HL-60 (cell line): ENCODE measurements at regions not wholly inside any gene's neighbourhood (a gene's known extent, or its start where the extent isn't known, plus 50 kb on each side); places are given as distances from the start of the nearest gene placed in this dataset.

Source experiments
- DNase-seq, 2 experiments: peaks; one replicate each; pipeline ENCODE4 v3.0.0-alpha.2; 2010 to 2020; ENCODE audit warnings: low read depth in 1 of 2, low spot score in 1 of 2
- H3K27ac ChIP-seq: fragments of 250-450 bp; sonication (Bioruptor Pico); replicated peaks from 2 replicates; pipeline ENCODE4 v1.5.1; 2020; ENCODE audit warnings: mild to moderate bottlenecking, moderate library complexity
- H3K27me3 ChIP-seq: fragments of 250-450 bp; sonication (Bioruptor Pico); 2 replicates; pipeline ENCODE4 v1.5.1; 2021; ENCODE audit warnings: mild to moderate bottlenecking, moderate library complexity; ENCODE audit not compliant: insufficient read depth, poor library complexity, severe bottlenecking
- H3K4me3 ChIP-seq: replicated peaks from 2 replicates; pipeline ENCODE4 v1.5.1; 2011; ENCODE audit warnings: mild to moderate bottlenecking, control low read depth, low read length; ENCODE audit not compliant: insufficient read depth
- GABPA ChIP-seq: IDR thresholded peaks from 2 replicates; pipeline ENCODE4 v1.6.1; 2012; ENCODE audit warnings: low read depth
- POLR2AphosphoS5 ChIP-seq: IDR thresholded peaks from 2 replicates; pipeline ENCODE4 v1.6.1; 2012; ENCODE audit warnings: low read depth
- SPI1 ChIP-seq: IDR thresholded peaks from 2 replicates; pipeline ENCODE4 v1.6.1; 2012; ENCODE audit warnings: low read depth, mild to moderate bottlenecking, borderline replicate concordance
- TF ChIP-seq, protein P1 (sequence below): IDR thresholded peaks from one replicate; pipeline ENCODE4 v1.5.1; 2011; ENCODE audit warnings: low read length, control low read depth, inconsistent platforms; ENCODE audit not compliant: insufficient read depth
- TF ChIP-seq, protein P2 (sequence below): IDR thresholded peaks from 2 replicates; pipeline ENCODE4 v1.6.1; 2012; ENCODE audit warnings: low read depth; ENCODE audit not compliant: insufficient replicate concordance

DNA sequence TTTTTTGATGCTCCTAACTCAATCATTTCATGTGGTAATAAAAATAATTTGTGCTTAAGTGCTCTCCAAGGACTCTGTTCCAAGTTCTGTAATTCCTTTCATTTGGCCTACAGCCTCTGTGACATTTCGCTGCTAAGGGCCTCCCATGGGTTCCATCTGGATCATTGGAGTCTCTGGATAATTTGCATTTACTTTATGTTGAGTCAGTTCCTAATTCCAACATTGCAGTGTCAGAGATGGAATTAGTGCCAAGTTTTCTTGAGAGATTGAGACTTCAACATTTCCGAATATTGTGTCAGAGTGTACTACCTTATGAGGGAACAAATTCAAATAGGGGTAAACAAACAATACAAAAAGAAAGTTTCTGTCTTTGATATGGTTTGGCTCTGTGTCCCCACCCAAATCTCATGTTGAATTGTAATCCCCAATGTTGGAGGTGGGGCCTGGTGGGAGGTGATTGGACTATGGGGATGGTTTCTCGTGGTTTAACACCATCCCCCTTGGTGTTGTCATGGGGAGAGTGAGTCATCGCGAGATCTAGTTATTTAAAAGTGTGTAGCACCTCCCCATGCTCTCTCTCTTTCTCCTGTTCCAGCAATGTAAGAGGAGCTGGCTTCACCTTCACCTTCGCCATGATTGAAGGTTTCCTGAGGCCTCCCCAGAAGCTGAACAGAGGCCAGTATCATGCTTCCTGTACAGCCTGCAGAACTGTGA lies 244.1 kb upstream of the TBX18 start:
- no peak overlapping the region for H3K27ac ChIP-seq
- DNase-seq: no peak
- H3K4me3 ChIP-seq: no peak overlapping the region
- no peaks in the 10 kb centered on the region for H3K27me3 ChIP-seq
- TF ChIP-seq SPI1 (no peak), POLR2AphosphoS5 (no peak), GABPA (no peak)
- TF ChIP-seq, protein P1, sequence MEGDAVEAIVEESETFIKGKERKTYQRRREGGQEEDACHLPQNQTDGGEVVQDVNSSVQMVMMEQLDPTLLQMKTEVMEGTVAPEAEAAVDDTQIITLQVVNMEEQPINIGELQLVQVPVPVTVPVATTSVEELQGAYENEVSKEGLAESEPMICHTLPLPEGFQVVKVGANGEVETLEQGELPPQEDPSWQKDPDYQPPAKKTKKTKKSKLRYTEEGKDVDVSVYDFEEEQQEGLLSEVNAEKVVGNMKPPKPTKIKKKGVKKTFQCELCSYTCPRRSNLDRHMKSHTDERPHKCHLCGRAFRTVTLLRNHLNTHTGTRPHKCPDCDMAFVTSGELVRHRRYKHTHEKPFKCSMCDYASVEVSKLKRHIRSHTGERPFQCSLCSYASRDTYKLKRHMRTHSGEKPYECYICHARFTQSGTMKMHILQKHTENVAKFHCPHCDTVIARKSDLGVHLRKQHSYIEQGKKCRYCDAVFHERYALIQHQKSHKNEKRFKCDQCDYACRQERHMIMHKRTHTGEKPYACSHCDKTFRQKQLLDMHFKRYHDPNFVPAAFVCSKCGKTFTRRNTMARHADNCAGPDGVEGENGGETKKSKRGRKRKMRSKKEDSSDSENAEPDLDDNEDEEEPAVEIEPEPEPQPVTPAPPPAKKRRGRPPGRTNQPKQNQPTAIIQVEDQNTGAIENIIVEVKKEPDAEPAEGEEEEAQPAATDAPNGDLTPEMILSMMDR: no peak

DNA sequence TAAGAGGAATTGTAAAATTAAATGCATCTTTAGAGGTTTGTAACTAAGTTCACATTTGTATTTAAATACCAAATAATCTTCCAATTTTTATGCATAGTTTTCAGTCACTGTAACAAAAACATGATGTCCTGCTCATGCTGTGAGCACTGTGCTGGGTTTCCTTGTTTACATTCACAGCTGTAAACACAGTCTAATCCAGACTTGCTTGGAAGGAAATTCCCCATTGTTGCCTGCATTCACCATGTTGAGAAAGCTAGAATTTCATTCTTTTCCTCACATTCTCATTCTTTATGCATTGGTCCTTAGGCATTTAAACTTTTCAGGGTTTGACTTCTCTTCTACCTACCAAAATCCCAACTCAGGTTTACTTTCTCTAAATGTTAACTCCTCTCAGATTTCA lies 242.0 kb upstream of the TBX18 start:
- H3K4me3 ChIP-seq: no peak overlapping the region
- H3K27me3 ChIP-seq: no peaks in the 10 kb centered on the region
- TF ChIP-seq SPI1 (no peak), GABPA (no peak), POLR2AphosphoS5 (no peak)
- TF ChIP-seq, protein P1: no peak
- TF ChIP-seq, protein P2, sequence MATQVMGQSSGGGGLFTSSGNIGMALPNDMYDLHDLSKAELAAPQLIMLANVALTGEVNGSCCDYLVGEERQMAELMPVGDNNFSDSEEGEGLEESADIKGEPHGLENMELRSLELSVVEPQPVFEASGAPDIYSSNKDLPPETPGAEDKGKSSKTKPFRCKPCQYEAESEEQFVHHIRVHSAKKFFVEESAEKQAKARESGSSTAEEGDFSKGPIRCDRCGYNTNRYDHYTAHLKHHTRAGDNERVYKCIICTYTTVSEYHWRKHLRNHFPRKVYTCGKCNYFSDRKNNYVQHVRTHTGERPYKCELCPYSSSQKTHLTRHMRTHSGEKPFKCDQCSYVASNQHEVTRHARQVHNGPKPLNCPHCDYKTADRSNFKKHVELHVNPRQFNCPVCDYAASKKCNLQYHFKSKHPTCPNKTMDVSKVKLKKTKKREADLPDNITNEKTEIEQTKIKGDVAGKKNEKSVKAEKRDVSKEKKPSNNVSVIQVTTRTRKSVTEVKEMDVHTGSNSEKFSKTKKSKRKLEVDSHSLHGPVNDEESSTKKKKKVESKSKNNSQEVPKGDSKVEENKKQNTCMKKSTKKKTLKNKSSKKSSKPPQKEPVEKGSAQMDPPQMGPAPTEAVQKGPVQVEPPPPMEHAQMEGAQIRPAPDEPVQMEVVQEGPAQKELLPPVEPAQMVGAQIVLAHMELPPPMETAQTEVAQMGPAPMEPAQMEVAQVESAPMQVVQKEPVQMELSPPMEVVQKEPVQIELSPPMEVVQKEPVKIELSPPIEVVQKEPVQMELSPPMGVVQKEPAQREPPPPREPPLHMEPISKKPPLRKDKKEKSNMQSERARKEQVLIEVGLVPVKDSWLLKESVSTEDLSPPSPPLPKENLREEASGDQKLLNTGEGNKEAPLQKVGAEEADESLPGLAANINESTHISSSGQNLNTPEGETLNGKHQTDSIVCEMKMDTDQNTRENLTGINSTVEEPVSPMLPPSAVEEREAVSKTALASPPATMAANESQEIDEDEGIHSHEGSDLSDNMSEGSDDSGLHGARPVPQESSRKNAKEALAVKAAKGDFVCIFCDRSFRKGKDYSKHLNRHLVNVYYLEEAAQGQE: no peak
- no peak overlapping the region for H3K27ac ChIP-seq
- DNase-seq: no peak

DNA sequence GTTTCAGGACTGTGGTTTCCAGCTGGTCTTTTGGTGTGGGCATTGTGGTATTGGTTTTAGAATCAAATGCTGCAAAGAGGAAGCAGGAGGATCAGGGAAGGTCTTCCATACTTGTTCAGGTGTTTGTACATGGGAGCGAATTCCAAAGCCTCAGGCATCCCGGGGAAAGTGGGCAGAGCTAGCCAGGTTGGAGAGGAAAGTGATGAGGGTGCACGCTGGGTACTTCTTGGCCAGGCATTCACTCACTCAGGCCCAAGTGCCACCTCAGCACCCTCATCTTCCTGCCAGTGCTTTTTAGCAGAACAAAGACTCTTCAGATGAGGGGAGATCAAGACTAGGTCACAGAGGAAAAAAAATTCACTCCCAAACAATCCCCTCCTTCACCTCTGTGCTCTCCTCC lies 241.1 kb upstream of the TBX18 start:
- no peak overlapping the region for H3K4me3 ChIP-seq
- no peak for DNase-seq
- no peak overlapping the region for H3K27ac ChIP-seq
- TF ChIP-seq GABPA: no peak
- TF ChIP-seq, protein P2: no peak
- TF ChIP-seq, protein P1: no peak
- no peak for TF ChIP-seq SPI1
- TF ChIP-seq POLR2AphosphoS5: no peak
- H3K27me3 ChIP-seq: no peaks in the 10 kb centered on the region
